ENCODE measurements at regions not wholly inside any gene's neighbourhood (a gene's known extent, or its start where the extent isn't known, plus 50 kb on each side); places are given as distances from the start of the nearest gene placed in this dataset.

DNA sequence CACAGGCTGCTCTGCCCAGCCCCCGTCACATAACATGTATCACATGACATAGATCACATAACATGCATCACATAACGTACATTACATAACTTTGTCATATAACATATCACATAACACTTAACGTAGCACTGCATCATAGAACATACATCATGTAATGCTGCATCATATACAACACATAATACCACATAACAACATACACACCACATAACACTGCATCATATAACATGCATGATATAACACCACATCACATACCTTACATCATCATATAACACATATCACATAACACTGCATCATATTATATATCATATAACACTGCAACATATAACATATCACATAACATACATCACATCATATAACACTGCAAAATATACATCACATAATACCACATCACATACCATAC is 83.8 kb downstream of the AXIN2 start:
- Histone ChIP-seq H3K4me1 (ENCODE audit: insufficient read depth, poor library complexity, severe bottlenecking) (no peaks in the 10 kb centered on the region), H3K4me3 (ENCODE audit: severe bottlenecking) (no peak overlapping the region), H3K27me3 (ENCODE audit: insufficient read depth, poor library complexity, severe bottlenecking) (peaks cover 5% of the 10 kb centered on the region), H3K27ac (ENCODE audit: poor library complexity, severe bottlenecking) (no peak overlapping the region), H3K36me3 (ENCODE audit: low read depth) (no peaks in the 10 kb centered on the region), H3K9me3 (ENCODE audit: severe bottlenecking) (no peaks in the 10 kb centered on the region)
- DNase-seq (ENCODE audit: low spot score) (no peak), ATAC-seq (ENCODE audit: low read depth) (no peak)
- TF ChIP-seq, protein P1, sequence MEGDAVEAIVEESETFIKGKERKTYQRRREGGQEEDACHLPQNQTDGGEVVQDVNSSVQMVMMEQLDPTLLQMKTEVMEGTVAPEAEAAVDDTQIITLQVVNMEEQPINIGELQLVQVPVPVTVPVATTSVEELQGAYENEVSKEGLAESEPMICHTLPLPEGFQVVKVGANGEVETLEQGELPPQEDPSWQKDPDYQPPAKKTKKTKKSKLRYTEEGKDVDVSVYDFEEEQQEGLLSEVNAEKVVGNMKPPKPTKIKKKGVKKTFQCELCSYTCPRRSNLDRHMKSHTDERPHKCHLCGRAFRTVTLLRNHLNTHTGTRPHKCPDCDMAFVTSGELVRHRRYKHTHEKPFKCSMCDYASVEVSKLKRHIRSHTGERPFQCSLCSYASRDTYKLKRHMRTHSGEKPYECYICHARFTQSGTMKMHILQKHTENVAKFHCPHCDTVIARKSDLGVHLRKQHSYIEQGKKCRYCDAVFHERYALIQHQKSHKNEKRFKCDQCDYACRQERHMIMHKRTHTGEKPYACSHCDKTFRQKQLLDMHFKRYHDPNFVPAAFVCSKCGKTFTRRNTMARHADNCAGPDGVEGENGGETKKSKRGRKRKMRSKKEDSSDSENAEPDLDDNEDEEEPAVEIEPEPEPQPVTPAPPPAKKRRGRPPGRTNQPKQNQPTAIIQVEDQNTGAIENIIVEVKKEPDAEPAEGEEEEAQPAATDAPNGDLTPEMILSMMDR (IDR thresholded peaks at IDR 0.05; ENCODE audit: poor library complexity, severe bottlenecking), result no peak

- Histone ChIP-seq H3K27me3 (ENCODE audit: insufficient read depth, poor library complexity, severe bottlenecking) (peaks cover 11% of the 10 kb centered on the region), H3K4me1 (ENCODE audit: insufficient read depth, poor library complexity, severe bottlenecking) (no peaks in the 10 kb centered on the region), H3K27ac (ENCODE audit: poor library complexity, severe bottlenecking) (no peak overlapping the region), H3K9me3 (ENCODE audit: severe bottlenecking) (no peaks in the 10 kb centered on the region), H3K4me3 (ENCODE audit: severe bottlenecking) (no peak overlapping the region), H3K36me3 (ENCODE audit: low read depth) (no peaks in the 10 kb centered on the region)
- no peak for DNase-seq (ENCODE audit: low spot score)
- TF ChIP-seq, protein P1 (IDR thresholded peaks at IDR 0.05; ENCODE audit: poor library complexity, severe bottlenecking), result no peak
- ATAC-seq (ENCODE audit: low read depth), result no peak
These were observed 86.8 kb downstream of the AXIN2 start for GRCh38 chr17:65474660-65475059.

GRCh38 chr17:65473985-65474384 is 87.5 kb downstream of the AXIN2 start:
- no peaks in the 10 kb centered on the region for H3K9me3 ChIP-seq (ENCODE audit: severe bottlenecking)
- no peak for ATAC-seq (ENCODE audit: low read depth)
- DNase-seq (ENCODE audit: low spot score), result no peak
- H3K27ac ChIP-seq (ENCODE audit: poor library complexity, severe bottlenecking), result no peak overlapping the region
- TF ChIP-seq, protein P1 (IDR thresholded peaks at IDR 0.05; ENCODE audit: poor library complexity, severe bottlenecking), result no peak
- no peak overlapping the region for H3K4me3 ChIP-seq (ENCODE audit: severe bottlenecking)
- no peaks in the 10 kb centered on the region for H3K36me3 ChIP-seq (ENCODE audit: low read depth)
- H3K4me1 ChIP-seq (ENCODE audit: insufficient read depth, poor library complexity, severe bottlenecking), result no peaks in the 10 kb centered on the region
- H3K27me3 ChIP-seq (ENCODE audit: insufficient read depth, poor library complexity, severe bottlenecking), result peaks cover 11% of the 10 kb centered on the region

GRCh38 chr17:65473363-65473762 is 88.1 kb downstream of the AXIN2 start:
- TF ChIP-seq, protein P1 (IDR thresholded peaks at IDR 0.05; ENCODE audit: poor library complexity, severe bottlenecking), result no peak
- H3K27ac ChIP-seq (ENCODE audit: poor library complexity, severe bottlenecking), result no peak overlapping the region
- DNase-seq (ENCODE audit: low spot score) (no peak), ATAC-seq (ENCODE audit: low read depth) (no peak)
- no peaks in the 10 kb centered on the region for H3K4me1 ChIP-seq (ENCODE audit: insufficient read depth, poor library complexity, severe bottlenecking)
- H3K9me3 ChIP-seq (ENCODE audit: severe bottlenecking), result no peaks in the 10 kb centered on the region
- peaks cover 11% of the 10 kb centered on the region for H3K27me3 ChIP-seq (ENCODE audit: insufficient read depth, poor library complexity, severe bottlenecking)
- no peaks in the 10 kb centered on the region for H3K36me3 ChIP-seq (ENCODE audit: low read depth)
- no peak overlapping the region for H3K4me3 ChIP-seq (ENCODE audit: severe bottlenecking)

- Histone ChIP-seq H3K27me3 (ENCODE audit: insufficient read depth, poor library complexity, severe bottlenecking) (peaks cover 11% of the 10 kb centered on the region), H3K4me1 (ENCODE audit: insufficient read depth, poor library complexity, severe bottlenecking) (no peaks in the 10 kb centered on the region), H3K4me3 (ENCODE audit: severe bottlenecking) (no peak overlapping the region), H3K27ac (ENCODE audit: poor library complexity, severe bottlenecking) (no peak overlapping the region), H3K36me3 (ENCODE audit: low read depth) (no peaks in the 10 kb centered on the region), H3K9me3 (ENCODE audit: severe bottlenecking) (no peaks in the 10 kb centered on the region)
- ATAC-seq (ENCODE audit: low read depth) (peak; percentile 73), DNase-seq (ENCODE audit: low spot score) (no peak)
- TF ChIP-seq, protein P1 (IDR thresholded peaks at IDR 0.05; ENCODE audit: poor library complexity, severe bottlenecking), result no peak
These were observed 88.7 kb downstream of the AXIN2 start for GRCh38 chr17:65472666-65473309.

Measured in RWPE2 (cell line).